Liver (tissue), 8 donors: ENCODE measurements at regions not wholly inside any gene's neighbourhood (a gene's known extent, or its start where the extent isn't known, plus 50 kb on each side); places are given as distances from the start of the nearest gene placed in this dataset.

Source experiments
- DNase-seq: peaks from one replicate; pipeline ENCODE4 v3.0.0-alpha.2; 2017; ENCODE audit warnings: low spot score
- H3K27ac ChIP-seq, 2 donors: one replicate each; pipeline ENCODE4 v1.7.0; 2013; ENCODE audit warnings: inconsistent platforms in 2 of 2, low read length in 2 of 2, control low read depth in 1 of 2, low read depth in 1 of 2, mild to moderate bottlenecking in 1 of 2
- H3K27me3 ChIP-seq, 4 donors: one replicate each; pipeline versions ENCODE4 v1.6.1 to v1.7.0; 2013; ENCODE audit warnings: low read length in 3 of 4, inconsistent platforms in 1 of 4, mild to moderate bottlenecking in 1 of 4, moderate library complexity in 1 of 4; ENCODE audit not compliant: control insufficient read depth in 4 of 4, insufficient read depth in 4 of 4
- H3K36me3 ChIP-seq, 4 donors: one replicate each; pipeline versions ENCODE4 v1.6.1 to v1.7.0; 2013; ENCODE audit warnings: low read length in 3 of 4, mild to moderate bottlenecking in 3 of 4, low read depth in 1 of 4, moderate library complexity in 1 of 4; ENCODE audit not compliant: control insufficient read depth in 4 of 4, insufficient read depth in 3 of 4
- H3K4me1 ChIP-seq, 4 donors: one replicate each; pipeline versions ENCODE4 v1.6.1 to v1.7.0; 2013; ENCODE audit warnings: low read length in 3 of 4, mild to moderate bottlenecking in 3 of 4, moderate library complexity in 1 of 4; ENCODE audit not compliant: control insufficient read depth in 4 of 4, insufficient read depth in 4 of 4
- H3K4me3 ChIP-seq, 3 donors: one replicate each; pipeline versions ENCODE4 v1.6.1 to v1.7.0; 2013; ENCODE audit warnings: low read length in 3 of 3, control low read depth in 1 of 3, low read depth in 1 of 3, mild to moderate bottlenecking in 1 of 3
- H3K9ac ChIP-seq, 2 donors: one replicate each; pipeline ENCODE4 v1.7.0; 2013; ENCODE audit warnings: low read length in 2 of 2, mild to moderate bottlenecking in 2 of 2, moderate library complexity in 2 of 2, control low read depth in 1 of 2, low read depth in 1 of 2
- H3K9me3 ChIP-seq, 4 donors: one replicate each; pipeline versions ENCODE4 v1.6.1 to v1.7.0; 2013; ENCODE audit warnings: low read length in 3 of 4; ENCODE audit not compliant: control insufficient read depth in 4 of 4
- EGR1 ChIP-seq, 2 donors: IDR thresholded peaks; 2 replicates each; pipeline ENCODE4 v1.6.1; 2016 to 2018; ENCODE audit warnings: antibody characterized with exemption in 2 of 2, low read depth in 2 of 2
- FOXA1 ChIP-seq: IDR thresholded peaks from 2 replicates; pipeline ENCODE4 v1.6.1; 2016; ENCODE audit warnings: antibody characterized with exemption
- FOXA2 ChIP-seq: IDR thresholded peaks from 2 replicates; pipeline ENCODE4 v1.6.1; 2016; ENCODE audit warnings: antibody characterized with exemption
- GABPA ChIP-seq, 2 donors: IDR thresholded peaks in 1 of 2; conservative IDR thresholded peaks in 1 of 2; 2 replicates each; pipeline ENCODE4 v1.6.1; 2016; ENCODE audit warnings: antibody characterized with exemption in 2 of 2, mild to moderate bottlenecking in 1 of 2, moderate library complexity in 1 of 2
- HNF4A ChIP-seq, 2 donors: conservative IDR thresholded peaks; 2 replicates each; pipeline ENCODE4 v1.6.1; 2016; ENCODE audit warnings: antibody characterized with exemption in 2 of 2, mild to moderate bottlenecking in 2 of 2
- HNF4G ChIP-seq: IDR thresholded peaks from 2 replicates; pipeline ENCODE4 v1.6.1; 2016; ENCODE audit warnings: antibody characterized with exemption
- JUND ChIP-seq, 2 donors: IDR thresholded peaks; 2 replicates each; pipeline ENCODE4 v1.6.1; 2016; ENCODE audit warnings: antibody characterized with exemption in 2 of 2
- NR2F2 ChIP-seq: IDR thresholded peaks from 2 replicates; pipeline ENCODE4 v1.6.1; 2016; ENCODE audit warnings: antibody characterized with exemption
- RAD21 ChIP-seq, 2 donors: IDR thresholded peaks; 2 replicates each; pipeline ENCODE4 v1.6.1; 2016; ENCODE audit warnings: antibody characterized with exemption in 2 of 2, mild to moderate bottlenecking in 2 of 2
- RXRA ChIP-seq, 2 donors: IDR thresholded peaks; 2 replicates each; pipeline ENCODE4 v1.6.1; 2017 to 2018; ENCODE audit warnings: antibody characterized with exemption in 2 of 2, mild to moderate bottlenecking in 1 of 2
- SP1 ChIP-seq: IDR thresholded peaks from 2 replicates; pipeline ENCODE4 v1.6.1; 2018; ENCODE audit warnings: antibody characterized with exemption, mild to moderate bottlenecking
- TAF1 ChIP-seq: conservative IDR thresholded peaks from 2 replicates; pipeline ENCODE4 v1.6.1; 2016; ENCODE audit warnings: antibody characterized with exemption, mild to moderate bottlenecking
- YY1 ChIP-seq: IDR thresholded peaks from 2 replicates; pipeline ENCODE4 v1.6.1; 2016; ENCODE audit warnings: antibody characterized with exemption, mild to moderate bottlenecking
- WGBS: extraction: QIAGEN DNeasy Blood & Tissue Kit; methylation state at CpG from one replicate; pipeline ENCODE4 v1.1.7; 2013; 5-methylcytosine and 5-hydroxymethylcytosine counted together
- TF ChIP-seq, protein P1 (sequence below): IDR thresholded peaks from 2 replicates; pipeline ENCODE4 v1.6.1; 2016; ENCODE audit warnings: antibody characterized with exemption, mild to moderate bottlenecking
- TF ChIP-seq, protein P2 (sequence below): IDR thresholded peaks from 2 replicates; pipeline ENCODE4 v1.6.1; 2016; ENCODE audit warnings: antibody characterized with exemption
- TF ChIP-seq, protein P3 (sequence below): fragments of 150-350 bp; IDR thresholded peaks from 2 replicates; pipeline ENCODE4 v1.5.1; 2017; ENCODE audit warnings: improper control_type of control experiment, low read depth, low read length; ENCODE audit not compliant: missing input control
- TF ChIP-seq, protein P4 (sequence below): IDR thresholded peaks from 2 replicates; pipeline ENCODE4 v1.6.1; 2016; ENCODE audit warnings: antibody characterized with exemption
- TF ChIP-seq, protein P5 (sequence below): IDR thresholded peaks from 2 replicates; pipeline ENCODE4 v1.6.1; 2016; ENCODE audit warnings: antibody characterized with exemption
- donor health status: healthy.
- donor health status: healthy.
- donor health status: healthy.
- donor health status: healthy.
- donor health status: healthy.

DNA sequence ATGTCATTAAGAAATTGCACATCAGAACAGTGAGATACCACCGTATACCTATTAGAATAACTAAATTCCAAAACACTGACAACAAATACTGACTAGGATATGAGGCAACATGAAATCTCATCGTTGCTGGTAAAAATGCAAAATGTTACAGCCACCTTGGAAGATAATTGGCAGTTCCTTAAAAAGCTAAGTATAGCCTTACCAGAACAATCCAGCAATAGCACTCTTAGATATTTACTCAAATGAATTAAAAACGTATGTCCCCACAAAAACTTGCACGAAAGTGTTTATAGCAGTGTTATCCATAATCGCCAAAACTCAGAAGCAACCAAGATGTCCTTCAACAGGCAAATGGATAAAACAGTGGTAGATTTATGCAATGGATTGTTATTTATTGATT is 241.7 kb downstream of the EPHA4 start:
- TF ChIP-seq SP1 = no peak
- no peak for TF ChIP-seq FOXA1
- WGBS = 76% methylated on average over 5 of the region's 5 CpGs
- H3K9me3 ChIP-seq = no peaks in the 10 kb centered on the region
- H3K4me1 ChIP-seq = no peaks in the 10 kb centered on the region
- no peaks in the 10 kb centered on the region for H3K27me3 ChIP-seq
- DNase-seq = no peak
- H3K4me3 ChIP-seq = no peak overlapping the region
- H3K27ac ChIP-seq = no peak overlapping the region
- no peaks in the 10 kb centered on the region for H3K36me3 ChIP-seq
- no peak overlapping the region for H3K9ac ChIP-seq

DNA sequence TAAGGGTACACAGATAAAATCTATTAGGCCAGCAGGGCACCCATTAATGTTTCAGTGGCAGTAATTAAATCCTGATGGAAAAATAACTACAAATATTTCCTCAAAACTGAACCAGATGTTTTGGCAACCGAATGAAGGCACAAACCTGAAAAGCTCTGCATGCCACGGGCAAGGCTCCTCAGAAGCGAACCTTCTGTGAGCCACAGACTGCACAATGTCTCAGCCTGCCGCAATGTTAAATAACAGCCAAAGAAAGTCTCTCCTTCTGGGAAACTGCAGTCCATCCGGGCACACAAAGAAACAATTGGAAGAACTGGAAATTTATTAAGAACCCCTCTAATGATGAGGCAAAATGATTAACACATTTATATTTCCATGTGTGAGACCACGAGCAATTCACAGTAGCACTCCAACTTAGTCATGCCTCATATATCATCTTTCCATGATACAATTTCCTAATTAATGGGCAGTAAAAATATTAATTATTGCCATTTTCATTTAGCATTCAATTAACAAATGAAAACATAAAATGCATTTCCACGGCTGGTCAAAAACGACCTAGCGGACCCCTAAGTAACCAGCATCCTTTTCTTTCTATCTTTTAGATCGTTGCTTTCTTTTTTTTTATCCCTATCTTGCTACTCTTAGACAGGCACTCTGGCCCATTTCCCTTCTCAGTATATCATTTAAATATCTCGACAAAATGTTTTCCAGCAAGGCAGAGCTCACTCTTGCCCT is 237.5 kb downstream of the EPHA4 start:
- no peaks in the 10 kb centered on the region for H3K4me1 ChIP-seq
- DNase-seq = no peak
- H3K9me3 ChIP-seq = no peaks in the 10 kb centered on the region
- no peak overlapping the region for H3K27ac ChIP-seq
- WGBS = 78% methylated on average over 11 of the region's 11 CpGs
- no peaks in the 10 kb centered on the region for H3K36me3 ChIP-seq
- peaks cover 0 to 3% (median 0%) of the 10 kb centered on the region in 4 donors for H3K27me3 ChIP-seq
- H3K4me3 ChIP-seq = no peak overlapping the region
- H3K9ac ChIP-seq = no peak overlapping the region
- TF ChIP-seq SP1 (no peak), GABPA (IDR thresholded peaks at IDR 0.05 in 1 of 2, conservative IDR thresholded peaks at IDR 0.05 in 1 of 2) (no peak), HNF4G (no peak), NR2F2 (no peak), JUND (IDR thresholded peaks at IDR 0.05) (no peak), RXRA (IDR thresholded peaks at IDR 0.05) (no peak), FOXA1 (no peak), HNF4A (conservative IDR thresholded peaks at IDR 0.05) (no peak), FOXA2 (no peak), RAD21 (IDR thresholded peaks at IDR 0.05) (no peak), EGR1 (IDR thresholded peaks at IDR 0.05; ENCODE audit: low read depth in 2 of 2) (no peak), TAF1 (no peak), YY1 (no peak)
- TF ChIP-seq, protein P1, sequence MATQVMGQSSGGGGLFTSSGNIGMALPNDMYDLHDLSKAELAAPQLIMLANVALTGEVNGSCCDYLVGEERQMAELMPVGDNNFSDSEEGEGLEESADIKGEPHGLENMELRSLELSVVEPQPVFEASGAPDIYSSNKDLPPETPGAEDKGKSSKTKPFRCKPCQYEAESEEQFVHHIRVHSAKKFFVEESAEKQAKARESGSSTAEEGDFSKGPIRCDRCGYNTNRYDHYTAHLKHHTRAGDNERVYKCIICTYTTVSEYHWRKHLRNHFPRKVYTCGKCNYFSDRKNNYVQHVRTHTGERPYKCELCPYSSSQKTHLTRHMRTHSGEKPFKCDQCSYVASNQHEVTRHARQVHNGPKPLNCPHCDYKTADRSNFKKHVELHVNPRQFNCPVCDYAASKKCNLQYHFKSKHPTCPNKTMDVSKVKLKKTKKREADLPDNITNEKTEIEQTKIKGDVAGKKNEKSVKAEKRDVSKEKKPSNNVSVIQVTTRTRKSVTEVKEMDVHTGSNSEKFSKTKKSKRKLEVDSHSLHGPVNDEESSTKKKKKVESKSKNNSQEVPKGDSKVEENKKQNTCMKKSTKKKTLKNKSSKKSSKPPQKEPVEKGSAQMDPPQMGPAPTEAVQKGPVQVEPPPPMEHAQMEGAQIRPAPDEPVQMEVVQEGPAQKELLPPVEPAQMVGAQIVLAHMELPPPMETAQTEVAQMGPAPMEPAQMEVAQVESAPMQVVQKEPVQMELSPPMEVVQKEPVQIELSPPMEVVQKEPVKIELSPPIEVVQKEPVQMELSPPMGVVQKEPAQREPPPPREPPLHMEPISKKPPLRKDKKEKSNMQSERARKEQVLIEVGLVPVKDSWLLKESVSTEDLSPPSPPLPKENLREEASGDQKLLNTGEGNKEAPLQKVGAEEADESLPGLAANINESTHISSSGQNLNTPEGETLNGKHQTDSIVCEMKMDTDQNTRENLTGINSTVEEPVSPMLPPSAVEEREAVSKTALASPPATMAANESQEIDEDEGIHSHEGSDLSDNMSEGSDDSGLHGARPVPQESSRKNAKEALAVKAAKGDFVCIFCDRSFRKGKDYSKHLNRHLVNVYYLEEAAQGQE = no peak
- TF ChIP-seq, protein P2, sequence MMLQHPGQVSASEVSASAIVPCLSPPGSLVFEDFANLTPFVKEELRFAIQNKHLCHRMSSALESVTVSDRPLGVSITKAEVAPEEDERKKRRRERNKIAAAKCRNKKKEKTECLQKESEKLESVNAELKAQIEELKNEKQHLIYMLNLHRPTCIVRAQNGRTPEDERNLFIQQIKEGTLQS = no peak
- TF ChIP-seq, protein P3, sequence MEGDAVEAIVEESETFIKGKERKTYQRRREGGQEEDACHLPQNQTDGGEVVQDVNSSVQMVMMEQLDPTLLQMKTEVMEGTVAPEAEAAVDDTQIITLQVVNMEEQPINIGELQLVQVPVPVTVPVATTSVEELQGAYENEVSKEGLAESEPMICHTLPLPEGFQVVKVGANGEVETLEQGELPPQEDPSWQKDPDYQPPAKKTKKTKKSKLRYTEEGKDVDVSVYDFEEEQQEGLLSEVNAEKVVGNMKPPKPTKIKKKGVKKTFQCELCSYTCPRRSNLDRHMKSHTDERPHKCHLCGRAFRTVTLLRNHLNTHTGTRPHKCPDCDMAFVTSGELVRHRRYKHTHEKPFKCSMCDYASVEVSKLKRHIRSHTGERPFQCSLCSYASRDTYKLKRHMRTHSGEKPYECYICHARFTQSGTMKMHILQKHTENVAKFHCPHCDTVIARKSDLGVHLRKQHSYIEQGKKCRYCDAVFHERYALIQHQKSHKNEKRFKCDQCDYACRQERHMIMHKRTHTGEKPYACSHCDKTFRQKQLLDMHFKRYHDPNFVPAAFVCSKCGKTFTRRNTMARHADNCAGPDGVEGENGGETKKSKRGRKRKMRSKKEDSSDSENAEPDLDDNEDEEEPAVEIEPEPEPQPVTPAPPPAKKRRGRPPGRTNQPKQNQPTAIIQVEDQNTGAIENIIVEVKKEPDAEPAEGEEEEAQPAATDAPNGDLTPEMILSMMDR = no peak
- TF ChIP-seq, protein P4, sequence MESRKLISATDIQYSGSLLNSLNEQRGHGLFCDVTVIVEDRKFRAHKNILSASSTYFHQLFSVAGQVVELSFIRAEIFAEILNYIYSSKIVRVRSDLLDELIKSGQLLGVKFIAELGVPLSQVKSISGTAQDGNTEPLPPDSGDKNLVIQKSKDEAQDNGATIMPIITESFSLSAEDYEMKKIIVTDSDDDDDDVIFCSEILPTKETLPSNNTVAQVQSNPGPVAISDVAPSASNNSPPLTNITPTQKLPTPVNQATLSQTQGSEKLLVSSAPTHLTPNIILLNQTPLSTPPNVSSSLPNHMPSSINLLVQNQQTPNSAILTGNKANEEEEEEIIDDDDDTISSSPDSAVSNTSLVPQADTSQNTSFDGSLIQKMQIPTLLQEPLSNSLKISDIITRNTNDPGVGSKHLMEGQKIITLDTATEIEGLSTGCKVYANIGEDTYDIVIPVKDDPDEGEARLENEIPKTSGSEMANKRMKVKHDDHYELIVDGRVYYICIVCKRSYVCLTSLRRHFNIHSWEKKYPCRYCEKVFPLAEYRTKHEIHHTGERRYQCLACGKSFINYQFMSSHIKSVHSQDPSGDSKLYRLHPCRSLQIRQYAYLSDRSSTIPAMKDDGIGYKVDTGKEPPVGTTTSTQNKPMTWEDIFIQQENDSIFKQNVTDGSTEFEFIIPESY = no peak
- TF ChIP-seq, protein P5, sequence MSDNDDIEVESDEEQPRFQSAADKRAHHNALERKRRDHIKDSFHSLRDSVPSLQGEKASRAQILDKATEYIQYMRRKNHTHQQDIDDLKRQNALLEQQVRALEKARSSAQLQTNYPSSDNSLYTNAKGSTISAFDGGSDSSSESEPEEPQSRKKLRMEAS = no peak
